SK-N-SH treated with all-trans-retinoic acid at 6 μM for 48 hours (cell line): ENCODE measurements at regions not wholly inside any gene's neighbourhood (a gene's known extent, or its start where the extent isn't known, plus 50 kb on each side); places are given as distances from the start of the nearest gene placed in this dataset.

Experiments used
- PATZ1 ChIP-seq: fragments of 250-450 bp; sonication (Bioruptor Pico); IDR thresholded peaks from 2 replicates; pipeline ENCODE4 v1.8.0; 2020; ENCODE audit warnings: mild to moderate bottlenecking, moderate library complexity, borderline replicate concordance
- TOX ChIP-seq: fragments of 250-450 bp; sonication (Bioruptor Pico); IDR thresholded peaks from 2 replicates; pipeline ENCODE4 v1.8.0; 2021; ENCODE audit warnings: mild to moderate bottlenecking, moderate library complexity, borderline replicate concordance
- ZC3H10 ChIP-seq: fragments of 250-450 bp; sonication (Bioruptor Pico); IDR thresholded peaks from 2 replicates; pipeline ENCODE4 v1.5.1; 2021; ENCODE audit warnings: mild to moderate bottlenecking, moderate library complexity
- ZFP30 ChIP-seq: fragments of 450-650 bp; formaldehyde crosslinking; IDR thresholded peaks from 2 replicates; pipeline ENCODE4 v1.5.0; 2022; ENCODE audit warnings: mild to moderate bottlenecking, moderate library complexity

- TF ChIP-seq ZFP30 (CRISPR knock-in tag) (no peak), PATZ1 (CRISPR knock-in tag) (no peak), TOX (no peak), ZC3H10 (no peak)
Observed at GRCh38 chr12:116662612-116663144, 75.2 kb downstream of the SPRING1 start.
